VCaP (cell line): ENCODE measurements at regions not wholly inside any gene's neighbourhood (a gene's known extent, or its start where the extent isn't known, plus 50 kb on each side); places are given as distances from the start of the nearest gene placed in this dataset.

Experiments used
- H3K27ac ChIP-seq: fragments of 450-650 bp; 2 replicates; pipeline ENCODE4 v1.5.1; 2017
- TF ChIP-seq, protein P1 (sequence below): fragments of 450-650 bp; conservative IDR thresholded peaks from 2 replicates; pipeline ENCODE4 v1.5.1; 2017; ENCODE audit warnings: mild to moderate bottlenecking, moderate library complexity

DNA sequence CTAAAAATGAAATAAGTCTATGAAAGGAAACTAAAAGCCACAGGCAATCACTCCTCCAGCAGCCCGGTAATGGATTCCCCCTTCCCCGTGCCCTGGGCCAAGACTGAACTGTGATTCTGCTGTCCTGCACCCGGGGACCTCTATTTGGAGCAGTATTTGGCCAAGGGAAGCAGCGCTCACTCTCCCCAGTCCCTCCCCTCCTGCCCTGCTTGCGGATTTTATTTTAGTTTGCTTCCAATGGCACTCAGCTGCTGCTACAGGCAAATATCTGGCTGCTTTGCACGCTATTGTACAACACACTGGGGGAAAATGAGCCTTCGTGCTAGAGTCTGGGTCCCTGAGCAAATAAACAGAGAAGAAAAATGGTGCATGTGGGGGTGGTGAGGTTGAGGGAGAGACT is 975.7 kb upstream of the RBFOX1 start:
- no peak overlapping the region for H3K27ac ChIP-seq
- TF ChIP-seq, protein P1, sequence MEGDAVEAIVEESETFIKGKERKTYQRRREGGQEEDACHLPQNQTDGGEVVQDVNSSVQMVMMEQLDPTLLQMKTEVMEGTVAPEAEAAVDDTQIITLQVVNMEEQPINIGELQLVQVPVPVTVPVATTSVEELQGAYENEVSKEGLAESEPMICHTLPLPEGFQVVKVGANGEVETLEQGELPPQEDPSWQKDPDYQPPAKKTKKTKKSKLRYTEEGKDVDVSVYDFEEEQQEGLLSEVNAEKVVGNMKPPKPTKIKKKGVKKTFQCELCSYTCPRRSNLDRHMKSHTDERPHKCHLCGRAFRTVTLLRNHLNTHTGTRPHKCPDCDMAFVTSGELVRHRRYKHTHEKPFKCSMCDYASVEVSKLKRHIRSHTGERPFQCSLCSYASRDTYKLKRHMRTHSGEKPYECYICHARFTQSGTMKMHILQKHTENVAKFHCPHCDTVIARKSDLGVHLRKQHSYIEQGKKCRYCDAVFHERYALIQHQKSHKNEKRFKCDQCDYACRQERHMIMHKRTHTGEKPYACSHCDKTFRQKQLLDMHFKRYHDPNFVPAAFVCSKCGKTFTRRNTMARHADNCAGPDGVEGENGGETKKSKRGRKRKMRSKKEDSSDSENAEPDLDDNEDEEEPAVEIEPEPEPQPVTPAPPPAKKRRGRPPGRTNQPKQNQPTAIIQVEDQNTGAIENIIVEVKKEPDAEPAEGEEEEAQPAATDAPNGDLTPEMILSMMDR: no peak

DNA sequence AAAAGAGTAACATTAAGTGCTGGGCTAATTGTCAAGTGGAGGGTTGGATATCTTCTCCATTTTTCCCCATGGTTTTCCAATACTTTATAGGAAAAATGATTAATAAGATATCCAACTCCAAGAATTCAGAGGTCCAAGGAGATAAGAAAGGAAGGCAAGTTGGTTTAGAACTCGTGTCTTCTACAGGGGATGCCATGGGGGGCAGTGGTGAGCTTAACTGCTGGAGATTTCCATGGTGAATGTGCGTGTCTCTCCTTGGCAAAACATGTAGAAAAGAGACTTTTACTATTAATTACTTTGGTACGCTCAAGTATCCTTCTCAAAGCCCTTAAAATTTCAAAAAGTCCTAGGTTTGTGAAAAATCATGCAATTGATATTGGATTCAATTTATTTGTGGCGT is 982.9 kb upstream of the RBFOX1 start:
- TF ChIP-seq, protein P1: no peak
- H3K27ac ChIP-seq: no peak overlapping the region

DNA sequence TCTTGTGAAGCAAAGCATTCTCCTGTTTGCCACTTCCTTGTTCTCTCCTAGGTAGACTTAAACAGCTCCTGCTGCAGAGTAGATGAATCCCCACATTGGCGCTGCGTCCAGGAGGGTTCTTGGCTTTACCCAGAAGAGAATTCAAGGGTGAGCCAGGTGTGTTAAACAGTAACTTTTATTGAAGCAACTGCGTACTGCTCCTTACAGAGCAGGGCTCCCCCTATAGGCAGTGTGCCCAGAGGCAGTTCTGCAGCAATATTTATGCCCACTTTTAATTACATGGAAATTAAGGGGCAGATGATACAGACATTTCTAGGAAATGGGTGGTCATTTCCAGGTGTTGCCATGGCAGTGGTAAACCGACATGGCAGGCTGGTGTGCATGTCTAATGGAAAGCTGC is 987.6 kb upstream of the RBFOX1 start:
- no peak overlapping the region for H3K27ac ChIP-seq
- TF ChIP-seq, protein P1: peak; percentile 46

DNA sequence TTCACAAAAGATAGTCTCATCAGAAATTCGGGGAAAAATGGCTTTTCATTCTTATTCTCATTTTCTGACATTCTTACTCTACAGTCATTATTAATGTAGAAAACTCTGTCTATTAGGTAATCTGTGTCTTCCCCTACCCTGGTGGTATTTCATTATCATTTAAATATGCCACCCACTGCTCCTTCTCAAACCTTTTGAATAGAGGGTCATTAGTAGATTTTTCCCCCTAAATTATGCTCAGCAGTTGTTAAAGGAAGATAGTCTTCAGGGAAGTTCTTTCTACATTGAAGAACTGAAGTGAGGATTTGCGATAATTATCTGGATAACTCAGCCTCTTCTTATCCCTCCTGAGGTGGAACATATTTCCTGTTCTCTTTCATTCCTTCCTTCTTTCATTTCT is 989.5 kb upstream of the RBFOX1 start:
- TF ChIP-seq, protein P1: no peak

DNA sequence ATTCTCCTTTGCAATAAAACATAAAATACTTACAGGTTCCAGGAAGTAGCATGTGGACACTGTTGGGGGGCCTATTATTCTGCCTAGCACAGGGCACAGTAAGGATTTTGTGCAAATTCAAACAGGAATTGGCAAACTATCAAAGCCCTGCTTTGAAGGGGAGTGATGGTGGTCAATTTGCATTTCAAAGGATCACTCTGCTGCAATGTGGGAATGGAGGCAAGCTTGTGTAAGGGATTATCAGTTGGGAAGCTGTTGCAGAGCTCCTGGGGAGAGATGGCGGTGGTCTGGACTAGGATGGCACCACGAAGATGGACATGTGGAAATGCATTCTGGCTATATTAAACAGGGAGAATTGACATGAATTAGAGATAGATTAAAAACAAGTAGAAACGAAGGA is 990.7 kb upstream of the RBFOX1 start:
- H3K27ac ChIP-seq: no peak overlapping the region

More for the DNA sequence above, 989.5 kb upstream of the RBFOX1 start:
- H3K27ac ChIP-seq: no peak overlapping the region

DNA sequence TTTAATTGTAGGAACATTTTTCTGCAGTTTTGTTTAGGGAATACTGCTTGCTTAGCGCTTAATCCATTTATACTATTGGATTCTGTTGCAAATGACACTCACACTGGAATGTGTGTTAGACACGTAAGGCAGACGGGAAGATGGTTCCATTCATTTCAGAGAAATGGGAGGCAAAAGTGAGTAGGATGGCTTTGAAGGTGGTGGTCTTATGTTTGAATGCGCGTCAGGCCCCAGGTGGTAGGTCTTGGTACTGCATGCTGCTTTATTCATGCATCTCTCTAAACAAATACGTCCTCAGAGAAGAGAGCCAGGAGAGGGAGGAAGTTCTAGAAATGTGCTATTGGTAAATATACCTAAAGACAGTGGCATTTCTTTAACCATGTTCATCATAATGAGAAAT is 997.6 kb upstream of the RBFOX1 start:
- no peak overlapping the region for H3K27ac ChIP-seq
- TF ChIP-seq, protein P1: peak; percentile 61

More for the DNA sequence above, 990.7 kb upstream of the RBFOX1 start:
- TF ChIP-seq, protein P1: no peak

DNA sequence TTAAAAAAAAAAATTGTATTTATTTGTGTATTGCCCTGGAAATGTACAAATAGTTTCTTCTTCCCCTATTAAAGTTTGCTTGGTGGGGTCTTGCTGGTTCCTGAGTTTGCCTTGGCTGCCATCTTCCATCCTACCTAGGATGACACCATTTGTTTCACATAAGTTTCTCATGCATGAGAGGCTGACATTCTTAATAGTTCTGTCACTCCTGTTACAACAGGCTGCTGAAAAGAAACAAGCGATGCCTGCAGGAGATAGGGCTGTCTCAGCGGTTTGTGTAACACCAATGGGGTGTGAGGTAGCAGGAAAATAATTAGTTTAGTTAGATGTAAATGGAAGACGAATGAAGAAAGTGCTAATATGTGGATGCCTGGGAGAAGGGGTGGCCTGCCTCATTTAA is 1000.9 kb upstream of the RBFOX1 start:
- no peak overlapping the region for H3K27ac ChIP-seq
- TF ChIP-seq, protein P1: no peak

DNA sequence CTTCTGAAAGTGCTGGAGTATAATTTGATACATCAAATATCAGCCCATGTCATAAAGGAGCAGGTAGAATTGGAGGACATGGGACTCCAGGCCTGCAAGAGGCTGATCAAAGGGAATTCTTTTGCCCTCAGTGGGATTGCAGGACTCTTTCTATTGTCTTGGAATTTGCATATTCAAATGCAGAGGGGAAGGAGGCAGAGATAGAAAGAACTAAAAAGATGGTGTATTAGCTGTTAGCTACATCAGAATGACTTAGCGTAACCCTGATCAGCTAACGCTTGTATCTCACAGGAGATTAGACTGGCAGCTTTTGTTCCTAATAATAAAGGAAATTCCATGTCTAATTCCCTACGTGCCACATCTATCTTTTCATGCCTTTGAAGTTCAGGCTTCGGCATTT is 1014.7 kb upstream of the RBFOX1 start:
- TF ChIP-seq, protein P1: no peak
- H3K27ac ChIP-seq: no peak overlapping the region
